ENCODE measurements at regions not wholly inside any gene's neighbourhood (a gene's known extent, or its start where the extent isn't known, plus 50 kb on each side); places are given as distances from the start of the nearest gene placed in this dataset.

DNA sequence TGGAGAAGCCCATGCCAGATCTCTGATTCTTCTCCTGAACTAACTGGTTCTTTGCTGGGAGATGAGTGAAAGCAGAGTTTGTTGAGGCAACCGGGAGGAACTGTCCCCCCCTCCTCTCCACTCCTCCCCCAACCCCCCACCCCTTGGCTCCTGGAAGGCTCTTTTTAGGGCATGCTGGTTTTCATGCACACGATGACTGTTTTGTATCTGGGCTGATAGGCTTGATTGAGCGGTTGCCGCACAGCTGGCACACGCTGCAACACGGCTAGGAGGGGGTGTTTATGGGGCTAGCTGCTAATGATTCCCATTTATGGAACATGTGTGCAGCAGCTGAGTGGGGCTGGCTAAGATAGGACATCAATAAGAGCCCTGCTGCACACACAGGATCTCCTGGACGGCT lies 137.2 kb downstream of the SMIM20 start:
- TF ChIP-seq POLR2A (IDR thresholded peaks at IDR 0.05; ENCODE audit: low read length) = no peak
- no peak for TF ChIP-seq GATA1 (IDR thresholded peaks at IDR 0.05; ENCODE audit: low read depth, low read length)

All from erythroblast (primary cell).